HG02571 (cell line): ENCODE measurements at regions not wholly inside any gene's neighbourhood (a gene's known extent, or its start where the extent isn't known, plus 50 kb on each side); places are given as distances from the start of the nearest gene placed in this dataset.

Experiments
- ATAC-seq: cut with Tn5 transposase; IDR thresholded peaks from one replicate; pipeline ENCODE4 v1.9.1; 2021; ENCODE audit warnings: mild to moderate bottlenecking, moderate library complexity; ENCODE audit not compliant: unreplicated experiment

- ATAC-seq, result no peak
Measured at GRCh38 chr1:164210211-164210739, 348.7 kb upstream of the PBX1 start.

- no peak for ATAC-seq
Measured at GRCh38 chr1:164223378-164223777, 335.6 kb upstream of the PBX1 start.

GRCh38 chr1:164225011-164225410, 334.0 kb upstream of the PBX1 start:
- no peak for ATAC-seq

DNA sequence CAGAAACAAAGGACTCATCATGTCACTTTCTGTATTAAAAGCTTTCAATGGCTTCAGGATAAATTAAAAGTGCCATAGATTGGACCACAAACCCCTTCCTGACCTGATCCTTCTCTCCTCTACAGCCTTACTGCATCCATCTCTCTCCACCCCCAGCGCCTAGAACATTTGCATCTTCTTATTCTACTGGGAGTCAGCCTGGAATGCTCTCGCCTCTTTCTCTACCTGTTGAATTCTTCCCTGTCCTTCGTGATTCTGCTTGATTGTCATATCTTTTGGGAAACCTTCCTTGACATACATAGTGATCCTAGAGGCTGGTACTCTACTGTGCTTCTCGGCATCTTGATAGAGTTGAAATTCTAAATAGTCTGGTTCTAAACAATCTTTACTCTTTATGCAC, 332.0 kb upstream of the PBX1 start:
- ATAC-seq, result no peak

DNA sequence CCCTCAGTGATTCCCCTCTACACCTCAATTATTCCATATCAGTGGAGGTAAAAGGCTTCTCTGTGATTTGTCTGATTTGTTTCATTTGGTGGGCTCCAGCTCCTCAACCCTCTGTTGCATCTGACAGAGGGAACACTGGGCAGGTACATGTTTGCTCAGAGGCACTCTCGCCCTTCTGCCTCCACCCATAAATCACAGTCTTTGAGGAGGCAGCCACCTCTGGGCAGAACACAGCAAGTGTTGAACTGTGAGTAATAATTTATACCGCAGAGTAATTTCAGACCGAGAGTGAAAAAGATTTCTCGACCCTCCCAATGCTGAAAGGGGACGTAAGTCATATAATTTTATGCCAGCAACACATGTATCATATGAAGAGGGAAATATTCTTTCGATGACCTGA, 330.1 kb upstream of the PBX1 start:
- no peak for ATAC-seq

GRCh38 chr1:164233149-164233548, 325.8 kb upstream of the PBX1 start:
- ATAC-seq, result no peak

DNA sequence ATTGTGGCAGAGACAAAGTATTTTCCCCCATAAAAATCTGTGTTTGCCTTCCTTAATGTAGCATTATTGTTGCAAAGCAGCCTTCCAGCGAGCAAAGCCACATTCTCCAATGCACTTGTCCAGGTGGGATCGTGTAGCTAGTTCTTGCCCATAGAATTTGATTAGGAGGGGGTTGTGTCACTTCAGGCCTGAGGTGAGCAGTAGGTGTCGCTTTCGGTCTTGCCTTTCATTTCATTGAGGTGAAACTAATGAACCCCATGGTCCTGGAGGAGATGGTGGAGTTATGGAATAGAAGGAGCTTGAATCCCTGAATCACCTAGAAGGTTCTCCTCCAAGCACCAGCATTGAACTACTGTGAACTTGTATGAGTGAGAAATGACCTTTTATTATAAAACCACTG, 318.9 kb upstream of the PBX1 start:
- ATAC-seq, result no peak

GRCh38 chr1:164250365-164250764, 308.6 kb upstream of the PBX1 start:
- no peak for ATAC-seq

GRCh38 chr1:164256456-164256855, 302.5 kb upstream of the PBX1 start:
- ATAC-seq, result no peak

GRCh38 chr1:164261691-164262240, 297.2 kb upstream of the PBX1 start:
- no peak for ATAC-seq

- no peak for ATAC-seq
Measured at GRCh38 chr1:164263540-164263939, 295.4 kb upstream of the PBX1 start.

GRCh38 chr1:164265232-164265631, 293.8 kb upstream of the PBX1 start:
- ATAC-seq, result no peak

- ATAC-seq, result no peak
Measured at GRCh38 chr1:164272156-164272555, 286.8 kb upstream of the PBX1 start.

GRCh38 chr1:164296172-164296571, 262.8 kb upstream of the PBX1 start:
- ATAC-seq, result no peak

DNA sequence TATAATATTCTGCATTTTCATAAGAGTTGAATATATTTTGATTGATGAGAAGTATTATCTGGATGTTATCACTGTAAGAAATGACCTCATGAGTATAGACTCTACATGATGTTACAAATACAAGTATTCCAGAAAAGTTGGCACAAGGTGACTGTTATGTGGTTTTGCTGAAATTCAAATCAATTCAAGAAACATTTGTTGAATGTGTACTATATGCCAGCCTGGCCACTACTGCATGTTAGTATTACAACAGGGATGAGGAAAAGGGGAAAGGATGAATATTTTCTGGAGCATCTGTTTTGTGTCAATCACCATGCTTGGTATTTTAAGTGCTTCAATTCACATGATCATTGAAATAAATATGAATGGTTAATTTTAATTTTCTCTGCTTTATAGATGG, 250.9 kb upstream of the PBX1 start:
- ATAC-seq, result no peak

GRCh38 chr1:164310166-164310565, 248.8 kb upstream of the PBX1 start:
- ATAC-seq, result no peak

DNA sequence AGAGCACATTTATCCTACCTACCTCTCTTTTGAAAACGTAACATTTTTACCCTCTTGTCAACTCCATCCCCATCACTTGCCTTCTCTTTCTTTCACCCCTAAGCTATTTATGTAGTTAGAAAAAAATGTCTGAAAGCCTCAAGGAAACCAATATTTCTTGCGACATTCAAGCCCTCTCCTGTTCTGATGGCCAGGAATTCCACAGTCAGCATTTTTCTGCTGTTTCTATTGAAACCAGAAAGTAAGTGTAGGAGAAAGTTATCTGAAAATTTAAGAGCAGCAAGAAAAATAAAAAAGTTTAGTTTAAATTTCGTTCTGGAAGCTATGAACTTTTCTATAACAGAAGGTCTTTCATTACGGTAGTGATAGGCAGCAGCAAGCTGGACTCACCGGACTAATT, 247.6 kb upstream of the PBX1 start:
- ATAC-seq, result no peak

GRCh38 chr1:164320790-164321731, 237.9 kb upstream of the PBX1 start:
- no peak for ATAC-seq

GRCh38 chr1:164325786-164326185, 233.2 kb upstream of the PBX1 start:
- ATAC-seq, result no peak

- ATAC-seq, result no peak
Measured at GRCh38 chr1:164333387-164333786, 225.6 kb upstream of the PBX1 start.

DNA sequence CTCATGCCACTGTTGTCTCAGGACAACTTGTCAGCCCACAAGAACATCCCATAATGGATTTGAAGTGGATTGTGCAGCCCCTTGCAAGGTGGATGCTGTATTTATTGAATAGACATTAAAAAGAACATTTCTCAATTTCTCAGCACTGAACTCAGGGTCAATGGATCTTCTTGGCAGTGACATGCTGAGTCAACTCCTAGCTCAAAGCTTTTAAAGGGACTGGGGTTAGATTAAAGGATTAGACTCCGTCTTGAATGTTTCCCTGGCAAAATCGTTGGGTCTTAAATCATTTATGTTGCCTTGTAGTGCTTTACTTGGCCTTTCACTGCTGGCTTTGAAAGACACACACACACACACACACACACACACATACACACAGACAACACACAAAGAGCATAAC, 221.6 kb upstream of the PBX1 start:
- ATAC-seq, result no peak

DNA sequence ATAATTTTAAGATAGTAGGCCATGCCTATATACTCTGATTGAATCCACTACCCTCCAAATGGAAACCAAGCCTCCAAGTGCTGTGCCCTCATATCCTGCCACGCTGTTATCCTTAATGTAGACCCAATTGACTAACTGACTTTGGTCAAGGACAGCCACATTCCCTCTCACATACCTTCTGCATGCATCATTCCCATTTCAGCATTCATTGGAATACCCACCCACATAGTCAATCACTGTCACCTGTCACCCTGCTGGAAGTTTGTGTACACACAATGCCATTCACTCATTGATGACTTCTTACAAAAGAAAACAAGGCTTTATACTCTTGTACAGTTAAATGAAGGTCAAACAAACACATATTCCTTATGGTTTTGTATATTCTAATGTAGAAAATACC, 221.1 kb upstream of the PBX1 start:
- ATAC-seq, result no peak
